Head of caudate nucleus (tissue), 42 donors: ENCODE measurements at regions not wholly inside any gene's neighbourhood (a gene's known extent, or its start where the extent isn't known, plus 50 kb on each side); places are given as distances from the start of the nearest gene placed in this dataset.

ENCODE experiments used
- DNase-seq, 42 donors: peaks; one replicate each; pipeline versions ENCODE4 v3.0.0 to v3.0.0-alpha.2; 2020 to 2021; ENCODE audit warnings: mixed read lengths in 7 of 42
- intact Hi-C: fragments of 100-400 bp; cut with DNase I; formaldehyde crosslinking; loops from one replicate; pipeline ENCODE4 v1.15.0; 2022

GRCh38 chr21:36532769-36533467 is 53.0 kb upstream of the CLDN14 start:
- intact Hi-C loops = no loop called here

GRCh38 chr21:36533468-36533848 is 53.5 kb upstream of the CLDN14 start:
- intact Hi-C loops = no loop called here
- DNase-seq = no peak

More at GRCh38 chr21:36532769-36533467, 53.0 kb upstream of the CLDN14 start:
- DNase-seq = no peak

GRCh38 chr21:36534656-36535055 is 54.7 kb upstream of the CLDN14 start:
- intact Hi-C loops = no loop called here
- DNase-seq = no peak

- intact Hi-C loops = no loop called here
- no peak for DNase-seq
Observed at GRCh38 chr21:36535618-36536241, 55.8 kb upstream of the CLDN14 start.

GRCh38 chr21:36538761-36539160 is 58.8 kb upstream of the CLDN14 start:
- intact Hi-C loops = no loop called here
- DNase-seq = no peak

GRCh38 chr21:36539434-36540150 is 59.7 kb upstream of the CLDN14 start:
- no peak for DNase-seq
- intact Hi-C loops = no loop called here

- no peak for DNase-seq
- intact Hi-C loops = no loop called here
Observed at GRCh38 chr21:36540700-36541099, 60.8 kb upstream of the CLDN14 start.

- DNase-seq = no peak
Observed at GRCh38 chr21:36541721-36542139, 61.8 kb upstream of the CLDN14 start.

GRCh38 chr21:36542312-36543101 is 62.6 kb upstream of the CLDN14 start:
- DNase-seq = no peak

More at GRCh38 chr21:36541721-36542139, 61.8 kb upstream of the CLDN14 start:
- intact Hi-C loops = no loop called here

GRCh38 chr21:36543924-36544323 is 64.0 kb upstream of the CLDN14 start:
- intact Hi-C loops = no loop called here
- no peak for DNase-seq

More at GRCh38 chr21:36542312-36543101, 62.6 kb upstream of the CLDN14 start:
- intact Hi-C loops = no loop called here

- no peak for DNase-seq
- intact Hi-C loops = no loop called here
Observed at GRCh38 chr21:36544545-36544944, 64.6 kb upstream of the CLDN14 start.

- DNase-seq = no peak
- intact Hi-C loops = no loop called here
Observed at GRCh38 chr21:36545776-36546511, 66.0 kb upstream of the CLDN14 start.

- intact Hi-C loops = no loop called here
- DNase-seq = peak in 19 of 42 donors; percentile 2 to 67 (median 29)
Observed at GRCh38 chr21:36547464-36547863, 67.5 kb upstream of the CLDN14 start.

- intact Hi-C loops = no loop called here
- no peak for DNase-seq
Observed at GRCh38 chr21:36548866-36549265, 68.9 kb upstream of the CLDN14 start.

GRCh38 chr21:36549470-36549869 is 69.5 kb upstream of the CLDN14 start:
- intact Hi-C loops = no loop called here
- DNase-seq = no peak

GRCh38 chr21:36550761-36551160 is 70.8 kb upstream of the CLDN14 start:
- intact Hi-C loops = no loop called here
- no peak for DNase-seq

GRCh38 chr21:36551321-36551720 is 71.4 kb upstream of the CLDN14 start:
- DNase-seq = no peak
- intact Hi-C loops = no loop called here

- intact Hi-C loops = no loop called here
- no peak for DNase-seq
Observed at GRCh38 chr21:36551731-36552433, 72.0 kb upstream of the CLDN14 start.
